ENCODE measurements at regions not wholly inside any gene's neighbourhood (a gene's known extent, or its start where the extent isn't known, plus 50 kb on each side); places are given as distances from the start of the nearest gene placed in this dataset.

GRCh38 chr14:56975521-56975920 lies 165.2 kb upstream of the OTX2 start:
- DNase-seq (ENCODE audit: low read depth) = no peak
- no peak overlapping the region for H3K4me3 ChIP-seq (ENCODE audit: low read depth, low read length)
- no peak for TF ChIP-seq CTCF (IDR thresholded peaks at IDR 0.05; ENCODE audit: insufficient read depth, low read length)

DNA sequence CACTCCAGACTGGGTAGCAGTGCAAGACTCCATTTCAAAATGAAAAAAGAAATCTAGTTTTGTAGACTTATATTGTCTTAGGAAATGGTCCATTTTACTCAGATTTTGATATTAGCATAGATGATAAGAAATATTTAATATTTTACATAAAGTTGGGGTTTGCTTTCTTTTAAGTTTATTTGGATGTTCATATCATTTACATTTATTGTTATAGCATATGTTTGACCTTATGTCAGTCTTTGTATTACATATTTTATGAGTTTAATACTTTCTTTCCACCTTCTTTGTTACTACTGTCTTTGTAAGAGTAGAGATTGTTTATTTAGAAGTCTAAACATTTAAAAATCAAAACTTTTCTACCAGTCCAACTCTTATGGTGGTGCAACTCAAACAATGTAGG lies 162.7 kb upstream of the OTX2 start:
- H3K4me3 ChIP-seq (ENCODE audit: low read depth, low read length) = no peak overlapping the region
- no peak for TF ChIP-seq CTCF (IDR thresholded peaks at IDR 0.05; ENCODE audit: insufficient read depth, low read length)
- DNase-seq (ENCODE audit: low read depth) = no peak

GRCh38 chr14:56964895-56965294 lies 154.6 kb upstream of the OTX2 start:
- no peak for DNase-seq (ENCODE audit: low read depth)
- TF ChIP-seq CTCF (IDR thresholded peaks at IDR 0.05; ENCODE audit: insufficient read depth, low read length) = no peak
- H3K4me3 ChIP-seq (ENCODE audit: low read depth, low read length) = no peak overlapping the region

DNA sequence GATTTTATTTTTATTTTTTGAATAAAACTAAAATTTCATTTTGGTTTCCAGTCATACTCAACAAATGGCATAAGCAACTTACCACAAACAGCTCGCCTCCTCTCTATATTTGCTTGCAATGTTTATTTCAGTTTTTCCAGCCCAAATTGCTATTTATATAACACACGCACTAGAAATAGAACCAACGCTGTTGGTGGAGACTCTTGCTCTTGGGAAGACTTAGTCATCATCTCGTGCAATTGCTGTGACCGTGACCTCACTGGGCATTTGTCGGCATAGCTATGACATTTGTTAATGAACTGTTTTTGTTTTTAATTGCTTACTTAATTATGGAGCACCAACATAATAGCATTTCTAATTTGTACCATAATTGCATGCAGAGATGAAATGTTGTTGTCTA lies 153.1 kb upstream of the OTX2 start:
- no peak for DNase-seq (ENCODE audit: low read depth)

DNA sequence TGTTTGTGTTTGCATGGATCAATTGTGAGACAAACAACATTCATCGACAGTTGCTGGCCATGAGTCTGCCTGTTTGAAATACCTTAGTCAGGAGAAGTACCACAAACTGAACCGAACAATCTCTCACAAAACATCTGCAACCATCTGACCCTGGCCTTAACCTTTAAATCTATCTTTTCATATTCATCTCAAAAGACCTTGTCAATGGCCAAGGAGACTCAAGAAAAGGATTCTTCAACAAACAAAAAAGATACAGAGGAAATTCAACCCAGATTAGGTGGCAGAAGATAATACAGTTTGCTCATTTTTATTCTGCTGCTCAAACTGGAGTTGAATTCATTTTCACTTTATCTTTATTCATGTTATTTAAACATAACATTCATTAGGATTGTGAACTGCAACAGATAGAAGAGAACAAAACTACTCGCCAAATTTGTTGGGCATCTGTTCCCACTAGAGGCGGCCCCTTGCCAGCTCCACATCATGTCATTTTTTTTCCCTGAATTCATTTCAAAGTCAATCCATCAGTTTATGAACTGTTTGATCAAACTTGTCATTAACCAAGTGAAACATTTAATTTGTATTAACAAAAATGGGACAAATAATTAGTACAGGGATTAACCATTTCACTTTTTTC lies 152.3 kb upstream of the OTX2 start:
- no peak overlapping the region for H3K4me3 ChIP-seq (ENCODE audit: low read depth, low read length)
- no peak for TF ChIP-seq CTCF (IDR thresholded peaks at IDR 0.05; ENCODE audit: insufficient read depth, low read length)
- no peak for DNase-seq (ENCODE audit: low read depth)

More for the DNA sequence above, 153.1 kb upstream of the OTX2 start:
- TF ChIP-seq CTCF (IDR thresholded peaks at IDR 0.05; ENCODE audit: insufficient read depth, low read length) = no peak
- no peak overlapping the region for H3K4me3 ChIP-seq (ENCODE audit: low read depth, low read length)

DNA sequence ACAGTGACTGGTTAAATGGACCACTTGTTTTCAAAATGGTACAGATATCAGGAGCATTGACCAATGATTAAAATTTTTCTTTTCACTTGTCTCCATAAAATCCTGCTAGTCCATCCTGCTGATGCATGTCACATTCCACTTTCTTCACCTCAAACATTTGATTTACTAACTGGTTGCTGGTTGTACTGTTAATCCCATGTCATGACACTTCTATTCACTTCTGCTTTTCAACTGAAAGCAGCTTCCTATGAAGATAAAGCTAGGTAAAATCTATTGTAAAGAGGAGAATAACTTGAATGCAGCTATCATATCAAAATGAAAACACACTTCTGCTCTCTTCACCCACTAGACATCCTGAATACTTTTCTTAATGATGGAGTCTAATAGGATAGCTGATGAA lies 149.6 kb upstream of the OTX2 start:
- no peak for TF ChIP-seq CTCF (IDR thresholded peaks at IDR 0.05; ENCODE audit: insufficient read depth, low read length)
- DNase-seq (ENCODE audit: low read depth) = no peak
- no peak overlapping the region for H3K4me3 ChIP-seq (ENCODE audit: low read depth, low read length)

- no peak overlapping the region for H3K4me3 ChIP-seq (ENCODE audit: low read depth, low read length)
- DNase-seq (ENCODE audit: low read depth) = no peak
- no peak for TF ChIP-seq CTCF (IDR thresholded peaks at IDR 0.05; ENCODE audit: insufficient read depth, low read length)
Observed at GRCh38 chr14:56959121-56959520, 148.8 kb upstream of the OTX2 start.

Measured in fibroblast of the aortic adventitia (primary cell).